Heart left ventricle (tissue), 16 donors: ENCODE measurements at regions not wholly inside any gene's neighbourhood (a gene's known extent, or its start where the extent isn't known, plus 50 kb on each side); places are given as distances from the start of the nearest gene placed in this dataset.

Experiments
- ATAC-seq, 4 donors: fragments of 200-7000 bp; cut with Tn5 transposase; one replicate each; pipeline ENCODE4 v1.9.1; 2020 to 2022; ENCODE audit warnings: moderate library complexity in 4 of 4, mild to moderate bottlenecking in 3 of 4, moderate number of reproducible peaks in 1 of 4
- DNase-seq, 5 donors: peaks; one replicate each; pipeline ENCODE4 v3.0.0-alpha.2; 2020
- H3K27ac ChIP-seq, 12 donors: fragments of 200-600 bp; sonication (generic) in 4 of 12; one replicate each; pipeline versions ENCODE4 v1.5.0 to v1.8.0; 2016 to 2022; ENCODE audit warnings: mild to moderate bottlenecking in 2 of 12
- H3K27me3 ChIP-seq, 9 donors: fragments of 200-600 bp; sonication (generic) in 2 of 9; one replicate each; pipeline versions ENCODE4 v1.5.1 to v1.8.0; 2016 to 2022; ENCODE audit warnings: mild to moderate bottlenecking in 3 of 9
- H3K36me3 ChIP-seq, 9 donors: fragments of 200-600 bp; sonication (generic) in 2 of 9; one replicate each; pipeline versions ENCODE4 v1.5.0 to v1.8.0; 2018 to 2022; ENCODE audit warnings: mild to moderate bottlenecking in 2 of 9
- H3K4me1 ChIP-seq, 12 donors: fragments of 200-600 bp; sonication (generic) in 4 of 12; one replicate each; pipeline versions ENCODE4 v1.5.0 to v1.8.0; 2016 to 2022; ENCODE audit warnings: mild to moderate bottlenecking in 3 of 12
- H3K4me3 ChIP-seq, 12 donors: fragments of 200-600 bp; sonication (generic) in 4 of 12; one replicate each; pipeline versions ENCODE4 v1.5.0 to v1.8.0; 2017 to 2022; ENCODE audit warnings: mild to moderate bottlenecking in 9 of 12, moderate library complexity in 4 of 12
- H3K9me3 ChIP-seq, 12 donors: fragments of 200-600 bp; sonication (generic) in 4 of 12; one replicate each; pipeline versions ENCODE4 v1.5.0 to v1.8.0; 2016 to 2022; ENCODE audit warnings: mild to moderate bottlenecking in 1 of 12
- CTCF ChIP-seq, 12 donors: fragments of 200-600 bp; sonication (generic) in 4 of 12; IDR thresholded peaks; one replicate each; pipeline versions ENCODE4 v1.5.0 to v1.8.0; 2018 to 2022; ENCODE audit warnings: antibody characterized with exemption in 12 of 12, mild to moderate bottlenecking in 5 of 12
- POLR2A ChIP-seq, 2 donors: fragments of 450-650 bp; IDR thresholded peaks; one replicate each; pipeline ENCODE4 v1.6.1; 2017; ENCODE audit warnings: antibody characterized with exemption in 2 of 2, mild to moderate bottlenecking in 2 of 2, moderate library complexity in 2 of 2
- WGBS, 4 donors: extraction: QIAGEN DNeasy Blood & Tissue Kit in 2 of 4; methylation state at CpG; one replicate each; pipeline versions ENCODE4 v1.1.5 to v1.1.7; 2013 to 2018; 5-methylcytosine and 5-hydroxymethylcytosine counted together
- intact Hi-C, 10 donors: fragments of 100-400 bp; cut with DNase I; formaldehyde crosslinking; loops; one replicate each; pipeline versions ENCODE4 v1.11.1 to v1.14.2; 2022
- donor health status: ischemic (EF 13 %, LVEDD 7.1; RV severe dilation, severe dysfunction).
- donor health status: healthy with polysubstance abuse.
- donor health status: DM: no; HTN: yes; CAD: no.
- donor health status: DM: no; HTN: no; CAD: no.
- donor health status: ischemic (EF 25% LVEDD 6.9; RV normal size, moderate dysfunction).
- donor health status: ischemic (EF 25% LVEDD 5.7; RV mildly dilated, moderate dysfunction).
- donor health status: healthy.
- donor health status: DM: yes; HTN: yes; CAD: no.
- donor health status: ischemic (EF 35%, LVEDD 5.7; RV mildly dilated, moderate dysfunction).
- donor health status: nonischemic (EF 11% LVEDD 7.7; RV severe dilation, severe dysfunction).
- donor health status: DM: yes; HTN: yes; CAD: no.
- donor health status: PGD.
- donor health status: ischemic (EF 29% LVEDD 5.4; RV normal size, mild dysfunction).
- donor health status: nonischemic (EF 23%, LVEDD 6.1; RV moderate dilation, normal function).

GRCh38 chr5:103422756-103423155 is 139.8 kb downstream of the NUDT12 start:
- TF ChIP-seq CTCF (IDR thresholded peaks at IDR 0.05) (no peak), POLR2A (IDR thresholded peaks at IDR 0.05) (no peak)
- no peaks in the 10 kb centered on the region for H3K36me3 ChIP-seq
- intact Hi-C loops = no loop called here
- no peak overlapping the region for H3K27ac ChIP-seq
- no peaks in the 10 kb centered on the region for H3K27me3 ChIP-seq
- H3K4me3 ChIP-seq = no peak overlapping the region
- no peaks in the 10 kb centered on the region for H3K9me3 ChIP-seq
- DNase-seq = no peak
- no peak for ATAC-seq
- peaks cover 0 to 8% (median 0%) of the 10 kb centered on the region in 12 donors for H3K4me1 ChIP-seq

- Histone ChIP-seq H3K27ac (no peak overlapping the region), H3K36me3 (no peaks in the 10 kb centered on the region), H3K9me3 (no peaks in the 10 kb centered on the region), H3K27me3 (no peaks in the 10 kb centered on the region), H3K4me1 (no peaks in the 10 kb centered on the region), H3K4me3 (no peak overlapping the region)
- intact Hi-C loops = no loop called here
- TF ChIP-seq POLR2A (IDR thresholded peaks at IDR 0.05) (no peak), CTCF (IDR thresholded peaks at IDR 0.05) (no peak)
- ATAC-seq = no peak
- no peak for DNase-seq
- 80 to 98% (median 89%) methylated on average over 2 of the region's 2 CpGs for WGBS, 4 donors
Measured at GRCh38 chr5:103414604-103415003, 148.0 kb downstream of the NUDT12 start.

GRCh38 chr5:103411711-103412110 is 150.9 kb downstream of the NUDT12 start:
- intact Hi-C loops = no loop called here
- no peak for DNase-seq
- Histone ChIP-seq H3K4me1 (no peaks in the 10 kb centered on the region), H3K4me3 (no peak overlapping the region), H3K9me3 (no peaks in the 10 kb centered on the region), H3K27me3 (no peaks in the 10 kb centered on the region), H3K36me3 (no peaks in the 10 kb centered on the region), H3K27ac (no peak overlapping the region)
- no peak for TF ChIP-seq POLR2A (IDR thresholded peaks at IDR 0.05)
- TF ChIP-seq CTCF (IDR thresholded peaks at IDR 0.05) = no peak
- no peak for ATAC-seq
- WGBS, 4 donors = 73 to 78% (median 77%) methylated on average over 1 of the region's 1 CpG

GRCh38 chr5:103410172-103410571 is 151.6 kb downstream of the MACIR start:
- TF ChIP-seq POLR2A (IDR thresholded peaks at IDR 0.05) = no peak
- ATAC-seq = no peak
- Histone ChIP-seq H3K4me3 (no peak overlapping the region), H3K27ac (no peak overlapping the region), H3K36me3 (no peaks in the 10 kb centered on the region), H3K9me3 (no peaks in the 10 kb centered on the region), H3K27me3 (no peaks in the 10 kb centered on the region), H3K4me1 (no peaks in the 10 kb centered on the region)
- intact Hi-C loops = no loop called here
- DNase-seq = no peak
- WGBS, 4 donors = 77 to 85% (median 78%) methylated on average over 2 of the region's 2 CpGs

- TF ChIP-seq POLR2A (IDR thresholded peaks at IDR 0.05) (no peak), CTCF (IDR thresholded peaks at IDR 0.05) (no peak)
- Histone ChIP-seq H3K27me3 (no peaks in the 10 kb centered on the region), H3K9me3 (no peaks in the 10 kb centered on the region), H3K4me1 (no peaks in the 10 kb centered on the region), H3K27ac (no peak overlapping the region), H3K36me3 (no peaks in the 10 kb centered on the region), H3K4me3 (no peak overlapping the region)
- no peak for ATAC-seq
- no peak for DNase-seq
- intact Hi-C loops = no loop called here
Measured at GRCh38 chr5:103409013-103409670, 150.6 kb downstream of the MACIR start.
